Body of pancreas (tissue), 4 donors: ENCODE measurements at regions not wholly inside any gene's neighbourhood (a gene's known extent, or its start where the extent isn't known, plus 50 kb on each side); places are given as distances from the start of the nearest gene placed in this dataset.
A peak's percentile ranks its signal among the peaks of the same experiment; 100 is the strongest.

Source experiments
- ATAC-seq: fragments of 150-250 bp; one replicate; pipeline ENCODE4 v1.9.1; 2016
- DNase-seq, 4 donors: peaks; one replicate each; pipeline ENCODE4 v3.0.0-alpha.2; 2019
- H3K27ac ChIP-seq, 4 donors: fragments of 200-600 bp; sonication (generic); 1 replicate in 3 of 4; 2 replicates in 1 of 4; pipeline versions ENCODE4 v1.5.1 to v1.6.1; 2016 to 2019; ENCODE audit warnings: mild to moderate bottlenecking in 1 of 4, mixed read lengths in 1 of 4, moderate library complexity in 1 of 4
- H3K27me3 ChIP-seq, 2 donors: fragments of 200-600 bp; sonication (generic); one replicate each; pipeline ENCODE4 v1.6.0; 2016; ENCODE audit warnings: mild to moderate bottlenecking in 1 of 2
- H3K36me3 ChIP-seq, 2 donors: fragments of 200-600 bp; sonication (generic); replicated peaks in 1 of 2; 2 replicates each; pipeline ENCODE4 v1.5.1; 2016; ENCODE audit warnings: low read depth in 2 of 2; ENCODE audit not compliant: insufficient read depth in 1 of 2
- H3K4me1 ChIP-seq: fragments of 200-600 bp; sonication (generic); one replicate; pipeline ENCODE4 v1.6.0; 2016
- H3K4me3 ChIP-seq, 2 donors: fragments of 200-600 bp; sonication (generic); 1 replicate in 1 of 2; 2 replicates in 1 of 2; pipeline ENCODE4 v1.5.1; 2016 to 2019
- H3K9me3 ChIP-seq, 3 donors: fragments of 200-600 bp; sonication (generic); 1 replicate in 2 of 3; 2 replicates in 1 of 3; pipeline ENCODE4 v1.5.1; 2016
- CTCF ChIP-seq, 7 experiments: fragments of 450-650 bp in 4 of 7; fragments of 200-600 bp in 3 of 7; sonication (generic) in 3 of 7; IDR thresholded peaks; one replicate each; pipeline ENCODE4 v1.5.1; 2016 to 2019; ENCODE audit warnings: antibody characterized with exemption in 7 of 7
- POLR2A ChIP-seq, 3 donors: fragments of 450-650 bp; IDR thresholded peaks; one replicate each; pipeline ENCODE4 v1.6.1; 2016; ENCODE audit warnings: antibody characterized with exemption in 3 of 3, mild to moderate bottlenecking in 2 of 3
- WGBS, 2 donors: methylation state at CpG; one replicate each; pipeline ENCODE4 v1.1.5; 2017; 5-methylcytosine and 5-hydroxymethylcytosine counted together
- intact Hi-C: fragments of 100-400 bp; cut with DNase I; formaldehyde crosslinking; loops from one replicate; pipeline ENCODE4 v1.15.1; 2023

- Histone ChIP-seq H3K4me3 (no peak overlapping the region), H3K27me3 (no peaks in the 10 kb centered on the region), H3K27ac (no peak overlapping the region), H3K4me1 (no peaks in the 10 kb centered on the region), H3K9me3 (no peaks in the 10 kb centered on the region), H3K36me3 (no peaks in the 10 kb centered on the region)
- WGBS, 2 donors: 86 to 94% methylated on average over 8 of the region's 8 CpGs
- no peak for DNase-seq
- ATAC-seq: no peak
- intact Hi-C loops: no loop called here
- no peak for TF ChIP-seq CTCF (IDR thresholded peaks at IDR 0.05)
- TF ChIP-seq POLR2A (IDR thresholded peaks at IDR 0.05): no peak
Measured at GRCh38 chr6:12422848-12423247, 132.7 kb downstream of the EDN1 start.

DNA sequence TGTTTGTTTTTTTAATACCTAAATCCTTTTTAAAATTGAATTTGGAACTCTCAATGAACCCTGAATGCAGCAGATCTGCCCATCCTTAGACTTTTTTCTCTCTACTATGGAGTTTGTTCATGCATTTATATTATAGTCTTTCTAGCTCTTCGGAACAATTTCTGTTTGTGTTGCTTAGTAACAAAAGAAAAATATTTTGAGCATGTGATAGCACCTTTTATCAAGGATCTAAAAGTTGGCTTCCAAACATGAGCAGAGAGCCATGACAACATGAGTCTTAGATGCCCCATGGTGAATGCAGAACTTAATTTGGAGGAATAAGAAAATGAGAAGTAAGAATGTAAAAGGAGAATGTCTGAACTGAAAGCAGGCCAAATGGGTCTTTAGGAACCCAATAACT is 133.7 kb downstream of the EDN1 start:
- Histone ChIP-seq H3K36me3 (no peaks in the 10 kb centered on the region), H3K27me3 (no peaks in the 10 kb centered on the region), H3K9me3 (no peaks in the 10 kb centered on the region), H3K27ac (no peak overlapping the region), H3K4me1 (no peaks in the 10 kb centered on the region), H3K4me3 (no peak overlapping the region)
- TF ChIP-seq POLR2A (IDR thresholded peaks at IDR 0.05) (no peak), CTCF (IDR thresholded peaks at IDR 0.05) (no peak)
- DNase-seq: no peak
- 38 to 45% methylated on average over 1 of the region's 1 CpG for WGBS, 2 donors
- intact Hi-C loops: no loop called here
- peak; percentile 74 for ATAC-seq

DNA sequence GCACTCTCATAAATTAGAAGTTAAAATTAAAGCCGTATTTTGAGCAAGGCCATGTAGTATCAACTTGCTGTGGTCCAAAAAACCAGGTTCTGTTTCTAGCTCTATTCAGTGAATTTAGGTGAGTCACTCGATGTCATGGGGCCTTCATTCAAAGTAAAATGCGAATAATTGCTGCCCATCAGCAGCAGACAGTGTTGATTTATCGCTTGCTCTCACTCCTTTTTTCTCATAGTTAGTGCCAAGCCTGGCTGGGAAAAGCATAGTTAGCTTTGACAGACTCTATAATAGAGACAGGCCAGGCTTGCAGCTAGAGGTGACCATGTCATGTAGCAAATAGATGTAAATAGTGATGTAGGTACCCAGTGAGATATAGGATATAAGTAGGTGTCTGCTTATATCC is 136.0 kb downstream of the EDN1 start:
- H3K4me3 ChIP-seq: no peak overlapping the region
- no peaks in the 10 kb centered on the region for H3K27me3 ChIP-seq
- H3K27ac ChIP-seq: no peak overlapping the region
- H3K36me3 ChIP-seq: no peaks in the 10 kb centered on the region
- 92 to 93% methylated on average over 4 of the region's 4 CpGs for whole genome bisulfite sequencing, 2 donors
- no peaks in the 10 kb centered on the region for H3K9me3 ChIP-seq
- intact Hi-C loops: no loop called here
- DNase-seq: no peak
- ATAC-seq: no peak
- TF ChIP-seq CTCF (IDR thresholded peaks at IDR 0.05): no peak
- TF ChIP-seq POLR2A (IDR thresholded peaks at IDR 0.05): no peak
- H3K4me1 ChIP-seq: no peaks in the 10 kb centered on the region

DNA sequence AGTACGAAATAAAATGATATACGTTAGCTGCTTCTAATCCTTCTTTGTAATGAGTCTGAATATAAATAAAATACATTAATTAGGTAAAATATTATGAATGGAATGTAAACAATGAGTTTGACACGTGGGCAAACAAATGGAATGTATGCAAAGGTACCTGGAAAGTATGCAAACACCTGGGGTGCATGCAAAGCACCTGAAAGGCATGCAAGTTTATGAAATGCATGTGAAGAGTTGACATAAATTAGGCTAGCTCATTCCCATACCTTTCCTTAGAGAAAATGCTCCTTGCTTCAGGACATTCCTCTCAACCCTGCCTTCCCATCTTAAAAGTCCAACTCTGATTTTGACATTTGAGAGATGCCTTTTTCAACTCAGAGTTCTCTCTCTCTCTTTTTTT is 140.9 kb downstream of the EDN1 start:
- no peak for DNase-seq
- Histone ChIP-seq H3K27me3 (no peaks in the 10 kb centered on the region), H3K4me1 (no peaks in the 10 kb centered on the region), H3K36me3 (no peaks in the 10 kb centered on the region), H3K27ac (no peak overlapping the region), H3K4me3 (no peak overlapping the region), H3K9me3 (no peaks in the 10 kb centered on the region)
- 39 to 42% methylated on average over 3 of the region's 3 CpGs for WGBS, 2 donors
- intact Hi-C loops: no loop called here
- ATAC-seq: no peak
- TF ChIP-seq POLR2A (IDR thresholded peaks at IDR 0.05): no peak
- no peak for TF ChIP-seq CTCF (IDR thresholded peaks at IDR 0.05)

DNA sequence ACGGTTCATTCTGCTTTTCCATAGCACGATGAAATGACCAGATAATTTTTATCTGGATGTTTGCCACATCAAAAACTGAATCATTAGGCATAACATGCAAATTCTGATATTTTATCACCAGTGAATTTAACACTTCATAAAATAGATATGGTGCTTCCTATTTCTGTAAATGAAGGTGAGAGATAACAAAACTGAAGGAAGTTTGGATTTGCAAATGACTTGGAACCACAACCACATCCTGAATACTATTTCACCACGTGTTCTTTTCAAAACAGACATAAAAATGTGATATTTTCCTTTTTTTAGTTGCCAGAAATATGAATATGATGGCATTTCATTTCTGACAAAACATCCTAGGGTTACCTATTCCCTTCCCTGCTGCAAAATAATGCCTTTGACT is 146.1 kb downstream of the EDN1 start:
- Histone ChIP-seq H3K4me3 (no peak overlapping the region), H3K9me3 (no peaks in the 10 kb centered on the region), H3K27ac (no peak overlapping the region), H3K27me3 (no peaks in the 10 kb centered on the region), H3K4me1 (peaks cover 7% of the 10 kb centered on the region), H3K36me3 (no peaks in the 10 kb centered on the region)
- WGBS, 2 donors: 48 to 66% methylated on average over 3 of the region's 3 CpGs
- intact Hi-C loops: no loop called here
- ATAC-seq (no peak), DNase-seq (no peak)
- no peak for TF ChIP-seq CTCF (IDR thresholded peaks at IDR 0.05)
- no peak for TF ChIP-seq POLR2A (IDR thresholded peaks at IDR 0.05)
